Sigmoid colon (tissue), 6 donors: ENCODE measurements at regions not wholly inside any gene's neighbourhood (a gene's known extent, or its start where the extent isn't known, plus 50 kb on each side); places are given as distances from the start of the nearest gene placed in this dataset.

Source experiments
- DNase-seq: peaks from one replicate; pipeline ENCODE4 v3.0.0-alpha.2; 2019
- H3K27ac ChIP-seq, 4 donors: fragments of 200-600 bp; sonication (generic); one replicate each; pipeline ENCODE4 v1.5.1; 2016 to 2019; ENCODE audit warnings: mild to moderate bottlenecking in 1 of 4
- H3K27me3 ChIP-seq, 3 donors: fragments of 200-600 bp; sonication (generic); one replicate each; pipeline ENCODE4 v1.5.1; 2019; ENCODE audit warnings: mild to moderate bottlenecking in 1 of 3
- H3K36me3 ChIP-seq, 4 donors: fragments of 200-600 bp; sonication (generic); one replicate each; pipeline ENCODE4 v1.5.1; 2016 to 2019
- H3K4me1 ChIP-seq, 4 donors: fragments of 200-600 bp; sonication (generic); one replicate each; pipeline ENCODE4 v1.5.1; 2017 to 2019
- H3K4me3 ChIP-seq, 4 donors: fragments of 200-600 bp; sonication (generic); one replicate each; pipeline ENCODE4 v1.5.1; 2017 to 2019; ENCODE audit warnings: mild to moderate bottlenecking in 2 of 4, moderate library complexity in 1 of 4
- H3K9me3 ChIP-seq, 4 donors: fragments of 200-600 bp in 3 of 4; sonication (generic) in 3 of 4; one replicate each; pipeline versions ENCODE4 v1.5.1 to v1.6.1; 2013 to 2019
- EP300 ChIP-seq, 4 donors: sonication (generic); formaldehyde crosslinking; IDR thresholded peaks; one replicate each; pipeline ENCODE4 v1.6.1; 2017; ENCODE audit warnings: antibody characterized with exemption in 4 of 4
- POLR2A ChIP-seq, 2 donors: fragments of 450-650 bp; IDR thresholded peaks; one replicate each; pipeline ENCODE4 v1.6.1; 2016; ENCODE audit warnings: antibody characterized with exemption in 2 of 2, mild to moderate bottlenecking in 2 of 2, moderate library complexity in 2 of 2
- POLR2AphosphoS5 ChIP-seq, 4 donors: sonication (generic); formaldehyde crosslinking; IDR thresholded peaks; one replicate each; pipeline ENCODE4 v1.6.1; 2017; ENCODE audit warnings: antibody characterized with exemption in 4 of 4
- WGBS, 2 donors: extraction: QIAGEN DNeasy Blood & Tissue Kit; methylation state at CpG; one replicate each; pipeline ENCODE4 v1.1.7; 2013; 5-methylcytosine and 5-hydroxymethylcytosine counted together
- intact Hi-C: fragments of 100-400 bp; cut with DNase I; formaldehyde crosslinking; loops from one replicate; pipeline ENCODE4 v1.15.1; 2023
- TF ChIP-seq, protein P1 (sequence below), 4 experiments: fragments of 450-650 bp in 3 of 4; fragments of 200-600 bp in 1 of 4; IDR thresholded peaks; one replicate each; pipeline ENCODE4 v1.5.1; 2016 to 2019; ENCODE audit warnings: antibody characterized with exemption in 4 of 4, mild to moderate bottlenecking in 3 of 4, moderate library complexity in 2 of 4
- donor health status: healthy with polysubstance abuse.
- donor health status: healthy.

GRCh38 chr17:65283704-65284103 is 146.5 kb downstream of the RGS9 start:
- no peaks in the 10 kb centered on the region for H3K27me3 ChIP-seq
- H3K4me3 ChIP-seq: no peak overlapping the region
- H3K27ac ChIP-seq: no peak overlapping the region
- 20 to 56% methylated on average over 7 of the region's 7 CpGs for WGBS, 2 donors
- intact Hi-C loops: no loop called here
- peaks cover 0 to 5% (median 0%) of the 10 kb centered on the region in 4 donors for H3K4me1 ChIP-seq
- no peak for DNase-seq
- peaks cover 0 to 2% (median 1%) of the 10 kb centered on the region in 4 donors for H3K9me3 ChIP-seq
- TF ChIP-seq POLR2A (IDR thresholded peaks at IDR 0.05): no peak
- TF ChIP-seq, protein P1, sequence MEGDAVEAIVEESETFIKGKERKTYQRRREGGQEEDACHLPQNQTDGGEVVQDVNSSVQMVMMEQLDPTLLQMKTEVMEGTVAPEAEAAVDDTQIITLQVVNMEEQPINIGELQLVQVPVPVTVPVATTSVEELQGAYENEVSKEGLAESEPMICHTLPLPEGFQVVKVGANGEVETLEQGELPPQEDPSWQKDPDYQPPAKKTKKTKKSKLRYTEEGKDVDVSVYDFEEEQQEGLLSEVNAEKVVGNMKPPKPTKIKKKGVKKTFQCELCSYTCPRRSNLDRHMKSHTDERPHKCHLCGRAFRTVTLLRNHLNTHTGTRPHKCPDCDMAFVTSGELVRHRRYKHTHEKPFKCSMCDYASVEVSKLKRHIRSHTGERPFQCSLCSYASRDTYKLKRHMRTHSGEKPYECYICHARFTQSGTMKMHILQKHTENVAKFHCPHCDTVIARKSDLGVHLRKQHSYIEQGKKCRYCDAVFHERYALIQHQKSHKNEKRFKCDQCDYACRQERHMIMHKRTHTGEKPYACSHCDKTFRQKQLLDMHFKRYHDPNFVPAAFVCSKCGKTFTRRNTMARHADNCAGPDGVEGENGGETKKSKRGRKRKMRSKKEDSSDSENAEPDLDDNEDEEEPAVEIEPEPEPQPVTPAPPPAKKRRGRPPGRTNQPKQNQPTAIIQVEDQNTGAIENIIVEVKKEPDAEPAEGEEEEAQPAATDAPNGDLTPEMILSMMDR (IDR thresholded peaks at IDR 0.05): no peak
- no peak for TF ChIP-seq EP300 (IDR thresholded peaks at IDR 0.05)
- no peak for TF ChIP-seq POLR2AphosphoS5 (IDR thresholded peaks at IDR 0.05)
- H3K36me3 ChIP-seq: no peaks in the 10 kb centered on the region

DNA sequence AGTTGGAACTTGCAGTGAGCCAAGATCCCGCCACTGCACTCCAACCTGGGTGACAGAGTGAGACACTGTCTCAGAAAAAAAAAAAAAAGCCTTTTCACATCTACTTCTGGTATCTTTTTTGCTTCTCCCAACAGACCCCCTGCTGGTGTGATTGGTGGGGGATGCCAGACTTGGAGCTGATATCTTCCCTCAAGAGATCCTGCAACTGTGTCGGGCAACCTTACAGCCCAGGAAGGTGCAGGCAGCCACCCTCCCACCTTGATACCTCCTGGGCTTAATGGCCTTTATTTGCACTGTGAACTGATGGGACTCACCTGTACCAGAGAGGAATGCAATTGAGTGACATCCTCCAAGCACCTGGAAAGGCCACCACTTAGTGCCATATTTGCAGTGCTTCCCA is 142.3 kb downstream of the RGS9 start:
- Histone ChIP-seq H3K9me3 (peaks cover 0 to 2% (median 0%) of the 10 kb centered on the region in 4 donors), H3K27me3 (no peaks in the 10 kb centered on the region), H3K27ac (no peak overlapping the region), H3K36me3 (no peaks in the 10 kb centered on the region), H3K4me3 (no peak overlapping the region), H3K4me1 (peaks cover 0 to 18% (median 10%) of the 10 kb centered on the region in 4 donors)
- intact Hi-C loops: no loop called here
- 89 to 91% methylated on average over 2 of the region's 2 CpGs for WGBS, 2 donors
- DNase-seq: no peak
- TF ChIP-seq, protein P1 (IDR thresholded peaks at IDR 0.05): no peak
- TF ChIP-seq POLR2AphosphoS5 (IDR thresholded peaks at IDR 0.05): no peak
- TF ChIP-seq POLR2A (IDR thresholded peaks at IDR 0.05): no peak
- TF ChIP-seq EP300 (IDR thresholded peaks at IDR 0.05): no peak

DNA sequence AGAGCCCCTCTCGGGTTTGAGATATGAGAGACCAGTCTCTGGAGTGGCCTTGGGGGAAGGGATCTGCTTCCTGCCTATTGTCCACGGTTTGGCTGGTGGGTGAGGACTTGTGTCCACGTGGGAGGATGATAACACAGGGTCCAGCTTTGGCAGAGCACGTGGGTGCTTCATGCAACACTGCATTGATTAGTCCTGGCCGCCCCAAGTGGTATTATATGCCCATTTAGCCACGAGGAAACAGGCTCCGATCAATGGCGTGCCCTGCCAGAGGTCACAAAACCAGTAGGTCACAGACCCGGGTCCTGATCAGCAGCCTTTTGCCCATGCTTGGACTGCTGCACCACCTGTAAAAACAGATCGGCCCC is 141.6 kb downstream of the RGS9 start:
- Histone ChIP-seq H3K27me3 (no peaks in the 10 kb centered on the region), H3K27ac (peak overlapping the region in 1 of 4 donors; percentile 78), H3K9me3 (peaks cover 0 to 2% (median 0%) of the 10 kb centered on the region in 4 donors), H3K4me3 (no peak overlapping the region), H3K36me3 (no peaks in the 10 kb centered on the region), H3K4me1 (peaks cover 0 to 18% (median 10%) of the 10 kb centered on the region in 4 donors)
- DNase-seq: no peak
- intact Hi-C loops: no loop called here
- 65 to 78% methylated on average over 10 of the region's 10 CpGs for WGBS, 2 donors
- TF ChIP-seq POLR2AphosphoS5 (IDR thresholded peaks at IDR 0.05): no peak

GRCh38 chr17:65278050-65278819 is 141.1 kb downstream of the RGS9 start:
- H3K4me3 ChIP-seq: no peak overlapping the region
- DNase-seq: no peak
- TF ChIP-seq, protein P1 (IDR thresholded peaks at IDR 0.05): peak in 2 of 4 experiments; percentile 18 to 37
- TF ChIP-seq POLR2AphosphoS5 (IDR thresholded peaks at IDR 0.05): no peak
- 24 to 38% methylated on average over 12 of the region's 12 CpGs for WGBS, 2 donors
- no peaks in the 10 kb centered on the region for H3K27me3 ChIP-seq
- no peaks in the 10 kb centered on the region for H3K36me3 ChIP-seq
- peak overlapping the region in 1 of 4 donors; percentile 78 for H3K27ac ChIP-seq
- H3K4me1 ChIP-seq: peaks cover 0 to 18% (median 10%) of the 10 kb centered on the region in 4 donors
- intact Hi-C loops: no loop called here
- H3K9me3 ChIP-seq: peaks cover 0 to 2% (median 0%) of the 10 kb centered on the region in 4 donors

DNA sequence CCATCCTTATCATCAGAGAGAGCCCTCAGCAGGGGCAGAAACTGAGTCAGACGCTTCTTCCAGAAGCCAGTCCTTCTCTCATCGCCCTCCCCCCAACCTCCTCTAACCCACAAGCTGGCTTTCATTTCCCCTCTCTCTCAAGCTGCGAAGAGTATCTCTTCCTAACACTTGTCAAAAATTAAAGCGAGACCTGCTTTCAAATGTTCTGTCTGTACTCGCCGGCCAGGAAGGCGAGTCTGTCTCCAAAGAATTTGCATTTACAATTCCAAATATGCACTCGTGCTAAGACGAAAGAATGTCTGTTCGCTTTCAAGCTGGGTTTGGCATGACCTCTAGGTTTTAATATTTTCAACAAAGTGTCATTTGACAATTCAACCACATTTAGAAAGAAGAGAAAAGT is 140.4 kb downstream of the RGS9 start:
- Histone ChIP-seq H3K4me1 (peaks cover 0 to 18% (median 10%) of the 10 kb centered on the region in 4 donors), H3K9me3 (no peaks in the 10 kb centered on the region), H3K4me3 (peak overlapping the region in 2 of 4 donors; percentile 8 to 12), H3K27ac (peak overlapping the region in 2 of 4 donors; percentile 17 to 78), H3K27me3 (no peaks in the 10 kb centered on the region), H3K36me3 (no peaks in the 10 kb centered on the region)
- 31 to 76% methylated on average over 10 of the region's 10 CpGs for WGBS, 2 donors
- no peak for DNase-seq
- intact Hi-C loops: no loop called here
- no peak for TF ChIP-seq POLR2AphosphoS5 (IDR thresholded peaks at IDR 0.05)
- TF ChIP-seq, protein P1 (IDR thresholded peaks at IDR 0.05): no peak
- no peak for TF ChIP-seq EP300 (IDR thresholded peaks at IDR 0.05)
- TF ChIP-seq POLR2A (IDR thresholded peaks at IDR 0.05): no peak
